HEK293T (cell line): ENCODE measurements at regions not wholly inside any gene's neighbourhood (a gene's known extent, or its start where the extent isn't known, plus 50 kb on each side); places are given as distances from the start of the nearest gene placed in this dataset.

Experiments used
- BHLHE40 ChIP-seq: fragments of 450-650 bp; IDR thresholded peaks from 2 replicates; pipeline ENCODE4 v1.6.1; 2016; ENCODE audit warnings: mild to moderate bottlenecking, moderate library complexity, borderline replicate concordance
- FOXM1 ChIP-seq: fragments of 450-650 bp; IDR thresholded peaks from 2 replicates; pipeline ENCODE4 v1.6.1; 2017; ENCODE audit warnings: mild to moderate bottlenecking, borderline replicate concordance
- HDGF ChIP-seq: fragments of 450-650 bp; IDR thresholded peaks from 2 replicates; pipeline ENCODE4 v1.6.1; 2017; ENCODE audit warnings: antibody characterized with exemption, borderline replicate concordance
- NFRKB ChIP-seq: fragments of 450-650 bp; IDR thresholded peaks from 2 replicates; pipeline ENCODE4 v1.6.1; 2016; ENCODE audit warnings: mild to moderate bottlenecking, moderate library complexity
- SP1 ChIP-seq: fragments of 450-650 bp; IDR thresholded peaks from 2 replicates; pipeline ENCODE4 v1.6.1; 2017

GRCh38 chr14:71741241-71741640 is 191.0 kb upstream of the RGS6 start:
- TF ChIP-seq NFRKB (no peak), HDGF (no peak), FOXM1 (no peak), SP1 (no peak), BHLHE40 (no peak)
